ENCODE measurements at regions not wholly inside any gene's neighbourhood (a gene's known extent, or its start where the extent isn't known, plus 50 kb on each side); places are given as distances from the start of the nearest gene placed in this dataset.

GRCh38 chr7:131792311-131792710, 235.9 kb upstream of the PODXL start:
- POLR2A ChIA-PET (ENCODE audit: partially characterized antibody): no interaction called here
- Mint-ChIP-seq H3K4me1 (no peaks in the 10 kb centered on the region), H3K27ac (no peak overlapping the region), H3K4me3 (no peak overlapping the region), H3K27me3 (peaks cover 3 to 4% of the 10 kb centered on the region in 2 donors), H3K36me3 (no peaks in the 10 kb centered on the region), H3K9me3 (peaks cover 0 to 2% (median 0%) of the 10 kb centered on the region in 8 donors)
- intact Hi-C loops (cut with micrococcal nuclease): no loop called here
- no peaks in the 10 kb centered on the region for H3K4me1 ChIP-seq (ENCODE audit: insufficient read depth, low read length)
- no peak overlapping the region for H3K27ac ChIP-seq (ENCODE audit: low read depth, low read length)
- no peaks in the 10 kb centered on the region for H3K9me3 ChIP-seq (ENCODE audit: control insufficient read depth in 1 of 2, low read length in 2 of 2)
- no peaks in the 10 kb centered on the region for H3K27me3 ChIP-seq (ENCODE audit: insufficient read depth, low read length)
- no peaks in the 10 kb centered on the region for H3K36me3 ChIP-seq (ENCODE audit: insufficient read depth, low read length)
- CTCF ChIA-PET (ENCODE audit: partially characterized antibody): no interaction called here
- no peak for DNase-seq
- H3K4me3 ChIP-seq (ENCODE audit: low read length in 2 of 2): no peak overlapping the region

GRCh38 chr7:131787101-131787500, 230.7 kb upstream of the PODXL start:
- ChIA-PET CTCF (ENCODE audit: partially characterized antibody) (no interaction called here), POLR2A (ENCODE audit: partially characterized antibody) (no interaction called here)
- Mint-ChIP-seq H3K4me1 (no peaks in the 10 kb centered on the region), H3K27ac (no peak overlapping the region), H3K27me3 (peaks cover 5 to 12% of the 10 kb centered on the region in 2 donors), H3K9me3 (peaks cover 0 to 3% (median 0%) of the 10 kb centered on the region in 8 donors), H3K4me3 (no peak overlapping the region), H3K36me3 (no peaks in the 10 kb centered on the region)
- DNase-seq: no peak
- Histone ChIP-seq H3K36me3 (ENCODE audit: insufficient read depth, low read length) (no peaks in the 10 kb centered on the region), H3K27ac (ENCODE audit: low read depth, low read length) (no peak overlapping the region), H3K4me3 (ENCODE audit: low read length in 2 of 2) (no peak overlapping the region), H3K27me3 (ENCODE audit: insufficient read depth, low read length) (no peaks in the 10 kb centered on the region), H3K9me3 (ENCODE audit: control insufficient read depth in 1 of 2, low read length in 2 of 2) (no peaks in the 10 kb centered on the region), H3K4me1 (ENCODE audit: insufficient read depth, low read length) (no peaks in the 10 kb centered on the region)
- intact Hi-C loops (cut with micrococcal nuclease): no loop called here

- Histone ChIP-seq H3K27ac (ENCODE audit: low read depth, low read length) (no peak overlapping the region), H3K4me1 (ENCODE audit: insufficient read depth, low read length) (no peaks in the 10 kb centered on the region), H3K36me3 (ENCODE audit: insufficient read depth, low read length) (no peaks in the 10 kb centered on the region), H3K27me3 (ENCODE audit: insufficient read depth, low read length) (no peaks in the 10 kb centered on the region), H3K9me3 (ENCODE audit: control insufficient read depth in 1 of 2, low read length in 2 of 2) (no peaks in the 10 kb centered on the region), H3K4me3 (ENCODE audit: low read length in 2 of 2) (no peak overlapping the region)
- Mint-ChIP-seq H3K4me1 (no peaks in the 10 kb centered on the region), H3K27me3 (peaks cover 7 to 11% of the 10 kb centered on the region in 2 donors), H3K27ac (no peak overlapping the region), H3K9me3 (peaks cover 0 to 3% (median 0%) of the 10 kb centered on the region in 8 donors), H3K36me3 (no peaks in the 10 kb centered on the region), H3K4me3 (no peak overlapping the region)
- intact Hi-C loops (cut with micrococcal nuclease): no loop called here
- no peak for DNase-seq
- CTCF ChIA-PET (ENCODE audit: partially characterized antibody): no interaction called here
- POLR2A ChIA-PET (ENCODE audit: partially characterized antibody): no interaction called here
Measured at GRCh38 chr7:131786204-131786603, 229.8 kb upstream of the PODXL start.

GRCh38 chr7:131778601-131779000, 222.2 kb upstream of the PODXL start:
- Histone ChIP-seq H3K36me3 (ENCODE audit: insufficient read depth, low read length) (no peaks in the 10 kb centered on the region), H3K4me1 (ENCODE audit: insufficient read depth, low read length) (no peaks in the 10 kb centered on the region), H3K27ac (ENCODE audit: low read depth, low read length) (no peak overlapping the region), H3K9me3 (ENCODE audit: control insufficient read depth in 1 of 2, low read length in 2 of 2) (no peaks in the 10 kb centered on the region), H3K27me3 (ENCODE audit: insufficient read depth, low read length) (no peaks in the 10 kb centered on the region), H3K4me3 (ENCODE audit: low read length in 2 of 2) (no peak overlapping the region)
- no peak overlapping the region for H3K27ac Mint-ChIP-seq
- H3K27me3 Mint-ChIP-seq: peaks cover 4 to 5% of the 10 kb centered on the region in 2 donors
- ChIA-PET POLR2A (ENCODE audit: partially characterized antibody) (no interaction called here), CTCF (ENCODE audit: partially characterized antibody) (no interaction called here)
- no peaks in the 10 kb centered on the region for H3K36me3 Mint-ChIP-seq
- H3K4me3 Mint-ChIP-seq: no peak overlapping the region
- H3K9me3 Mint-ChIP-seq: peaks cover 0 to 11% (median 0%) of the 10 kb centered on the region in 8 donors
- DNase-seq: no peak
- intact Hi-C loops (cut with micrococcal nuclease): no loop called here
- no peaks in the 10 kb centered on the region for H3K4me1 Mint-ChIP-seq

- ChIA-PET CTCF (ENCODE audit: partially characterized antibody) (no interaction called here), POLR2A (ENCODE audit: partially characterized antibody) (no interaction called here)
- Mint-ChIP-seq H3K4me1 (no peaks in the 10 kb centered on the region), H3K4me3 (no peak overlapping the region), H3K27me3 (peaks cover 5 to 7% of the 10 kb centered on the region in 2 donors), H3K27ac (no peak overlapping the region), H3K36me3 (no peaks in the 10 kb centered on the region), H3K9me3 (peaks cover 0 to 10% (median 0%) of the 10 kb centered on the region in 8 donors)
- intact Hi-C loops (cut with micrococcal nuclease): no loop called here
- H3K27ac ChIP-seq (ENCODE audit: low read depth, low read length): no peak overlapping the region
- no peak overlapping the region for H3K4me3 ChIP-seq (ENCODE audit: low read length in 2 of 2)
- no peaks in the 10 kb centered on the region for H3K4me1 ChIP-seq (ENCODE audit: insufficient read depth, low read length)
- H3K9me3 ChIP-seq (ENCODE audit: control insufficient read depth in 1 of 2, low read length in 2 of 2): no peaks in the 10 kb centered on the region
- no peaks in the 10 kb centered on the region for H3K36me3 ChIP-seq (ENCODE audit: insufficient read depth, low read length)
- no peak for DNase-seq
- no peaks in the 10 kb centered on the region for H3K27me3 ChIP-seq (ENCODE audit: insufficient read depth, low read length)
Measured at GRCh38 chr7:131774419-131775220, 218.2 kb upstream of the PODXL start.

- Histone ChIP-seq H3K4me3 (ENCODE audit: low read length in 2 of 2) (no peak overlapping the region), H3K27ac (ENCODE audit: low read depth, low read length) (no peak overlapping the region), H3K9me3 (ENCODE audit: control insufficient read depth in 1 of 2, low read length in 2 of 2) (no peaks in the 10 kb centered on the region), H3K36me3 (ENCODE audit: insufficient read depth, low read length) (no peaks in the 10 kb centered on the region), H3K27me3 (ENCODE audit: insufficient read depth, low read length) (no peaks in the 10 kb centered on the region), H3K4me1 (ENCODE audit: insufficient read depth, low read length) (no peaks in the 10 kb centered on the region)
- Mint-ChIP-seq H3K27ac (no peak overlapping the region), H3K9me3 (peaks cover 0 to 6% (median 0%) of the 10 kb centered on the region in 8 donors), H3K4me3 (no peak overlapping the region), H3K27me3 (peaks cover 5 to 7% of the 10 kb centered on the region in 2 donors), H3K4me1 (no peaks in the 10 kb centered on the region), H3K36me3 (no peaks in the 10 kb centered on the region)
- intact Hi-C loops (cut with micrococcal nuclease): no loop called here
- DNase-seq: no peak
- POLR2A ChIA-PET (ENCODE audit: partially characterized antibody): no interaction called here
- CTCF ChIA-PET (ENCODE audit: partially characterized antibody): no interaction called here
Measured at GRCh38 chr7:131773413-131773812, 217.0 kb upstream of the PODXL start.

- POLR2A ChIA-PET (ENCODE audit: partially characterized antibody): no interaction called here
- no peak overlapping the region for H3K27ac Mint-ChIP-seq
- H3K4me3 Mint-ChIP-seq: no peak overlapping the region
- Histone ChIP-seq H3K9me3 (ENCODE audit: control insufficient read depth in 1 of 2, low read length in 2 of 2) (no peaks in the 10 kb centered on the region), H3K27me3 (ENCODE audit: insufficient read depth, low read length) (no peaks in the 10 kb centered on the region), H3K4me1 (ENCODE audit: insufficient read depth, low read length) (no peaks in the 10 kb centered on the region), H3K4me3 (ENCODE audit: low read length in 2 of 2) (no peak overlapping the region), H3K36me3 (ENCODE audit: insufficient read depth, low read length) (no peaks in the 10 kb centered on the region), H3K27ac (ENCODE audit: low read depth, low read length) (no peak overlapping the region)
- CTCF ChIA-PET (ENCODE audit: partially characterized antibody): no interaction called here
- no peaks in the 10 kb centered on the region for H3K9me3 Mint-ChIP-seq
- DNase-seq: no peak
- no peaks in the 10 kb centered on the region for H3K4me1 Mint-ChIP-seq
- peaks cover 5 to 8% of the 10 kb centered on the region in 2 donors for H3K27me3 Mint-ChIP-seq
- H3K36me3 Mint-ChIP-seq: no peaks in the 10 kb centered on the region
- intact Hi-C loops (cut with micrococcal nuclease): no loop called here
Measured at GRCh38 chr7:131769241-131769640, 212.8 kb upstream of the PODXL start.

Data from CD4-positive, alpha-beta memory T cell (primary cell).